Smooth muscle cell (in vitro differentiated cells): ENCODE measurements at regions not wholly inside any gene's neighbourhood (a gene's known extent, or its start where the extent isn't known, plus 50 kb on each side); places are given as distances from the start of the nearest gene placed in this dataset.
"Not testable (repeated sequence)": the region's sequence is repeated elsewhere in the genome, so short reads cannot be mapped to it uniquely, and the experiment has no call there.

Experiments used
- DNase-seq: peaks from one replicate; lab custom pipeline; 2025; ENCODE audit not compliant: unreplicated experiment; lab: John Stamatoyannopoulos, UW
- H2AFZ ChIP-seq: fragments of 200-600 bp; sonication (generic); 2 replicates; pipeline ENCODE4 v1.6.0; 2016; ENCODE audit warnings: antibody characterized with exemption, low read depth, mild to moderate bottlenecking
- H3F3A ChIP-seq: fragments of 200-600 bp; sonication (generic); 2 replicates; pipeline ENCODE4 v1.6.0; 2017; ENCODE audit warnings: antibody characterized with exemption, low read depth
- H3K27ac ChIP-seq: fragments of 200-600 bp; sonication (generic); 2 replicates; pipeline ENCODE4 v1.5.1; 2016; ENCODE audit warnings: low read depth, mild to moderate bottlenecking
- H3K27me3 ChIP-seq: fragments of 200-600 bp; sonication (generic); 2 replicates; pipeline ENCODE4 v1.6.1; 2016; ENCODE audit warnings: low read depth, mild to moderate bottlenecking
- H3K36me3 ChIP-seq: fragments of 200-600 bp; sonication (generic); 2 replicates; pipeline ENCODE4 v1.5.1; 2016; ENCODE audit warnings: low read depth
- H3K4me1 ChIP-seq: fragments of 200-600 bp; sonication (generic); 2 replicates; pipeline ENCODE4 v1.5.1; 2016; ENCODE audit warnings: low read depth
- H3K4me2 ChIP-seq: fragments of 200-600 bp; sonication (generic); 2 replicates; pipeline ENCODE4 v1.6.0; 2016; ENCODE audit warnings: mild to moderate bottlenecking
- H3K4me3 ChIP-seq: fragments of 200-600 bp; sonication (generic); 2 replicates; pipeline ENCODE4 v1.5.1; 2016; ENCODE audit warnings: mild to moderate bottlenecking
- H3K79me2 ChIP-seq: fragments of 200-600 bp; sonication (generic); 2 replicates; pipeline ENCODE4 v1.6.0; 2016; ENCODE audit warnings: low read depth, mild to moderate bottlenecking
- H3K9ac ChIP-seq: fragments of 200-600 bp; sonication (generic); 2 replicates; pipeline ENCODE4 v1.6.0; 2016; ENCODE audit warnings: low read depth
- H3K9me3 ChIP-seq: fragments of 200-600 bp; sonication (generic); replicated peaks from 2 replicates; pipeline ENCODE4 v1.5.1; 2016; ENCODE audit warnings: low read depth
- H4K20me1 ChIP-seq: fragments of 200-600 bp; sonication (generic); 2 replicates; pipeline ENCODE4 v1.6.0; 2016; ENCODE audit warnings: low read depth
- WGBS: methylation state at CpG from one replicate; pipeline ENCODE4 v1.1.7; 2016; ENCODE audit warnings: low lambda C conversion rate; 5-methylcytosine and 5-hydroxymethylcytosine counted together
- TF ChIP-seq, protein P1 (sequence below): fragments of 200-600 bp; sonication (generic); IDR thresholded peaks from 2 replicates; pipeline ENCODE4 v1.5.1; 2017; ENCODE audit warnings: borderline replicate concordance, mild to moderate bottlenecking, antibody characterized with exemption; ENCODE audit not compliant: insufficient read depth, poor library complexity, severe bottlenecking

DNA sequence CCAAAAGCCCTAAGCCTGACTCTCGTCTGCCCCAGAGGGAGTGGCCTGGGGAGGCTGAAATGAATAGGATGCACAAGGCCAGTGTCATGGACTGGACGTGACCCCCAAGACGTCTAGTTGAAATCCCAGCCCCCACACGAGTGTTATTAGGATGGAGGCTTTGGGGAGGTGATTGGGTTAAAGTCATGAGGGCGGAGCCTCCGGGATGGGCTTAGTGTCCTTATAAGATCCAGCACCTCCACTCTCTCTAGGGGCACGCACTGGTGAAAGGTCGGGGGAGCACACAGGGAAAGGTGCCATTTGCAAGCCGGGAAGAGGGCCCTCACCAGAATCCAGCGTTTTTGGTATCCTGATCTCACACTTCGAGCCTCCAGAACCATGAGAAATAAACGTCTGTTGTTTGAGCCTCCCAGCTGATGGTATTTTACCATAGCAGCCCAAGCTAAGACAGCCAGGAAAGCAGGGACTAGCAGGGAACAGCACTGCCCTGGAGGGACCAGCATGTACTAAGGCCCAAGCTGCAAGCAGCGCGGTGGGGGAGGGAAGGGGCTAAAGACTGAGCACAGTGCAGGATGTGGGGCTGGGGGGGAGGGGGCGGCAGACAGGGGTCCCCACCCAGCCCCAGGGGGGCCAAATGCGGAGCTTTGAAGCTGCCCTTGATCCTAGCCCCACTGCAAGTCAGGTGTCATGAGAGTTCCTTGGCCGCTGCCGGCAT is 78.3 kb upstream of the NCOR2 start:
- no peak overlapping the region for H2AFZ ChIP-seq

DNA sequence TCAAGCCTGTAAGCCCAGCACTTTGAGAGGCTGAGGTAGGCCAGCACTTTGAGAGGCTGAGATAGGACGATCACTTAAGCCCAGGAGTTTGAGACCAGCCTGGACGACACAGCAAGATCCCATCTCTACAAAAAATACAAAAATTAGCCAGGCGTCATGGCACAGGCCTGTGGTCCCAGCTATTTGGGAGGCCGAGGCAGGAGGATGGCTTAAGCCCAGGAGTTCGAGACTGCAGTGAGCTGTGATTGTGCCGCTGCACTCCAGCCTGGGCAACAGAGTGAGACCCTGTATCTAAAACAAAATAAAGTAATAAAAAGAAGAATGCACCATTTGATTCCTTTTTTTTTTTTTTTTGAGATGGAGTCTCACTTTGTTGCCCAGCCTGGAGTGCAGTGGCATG is 76.4 kb upstream of the NCOR2 start:
- not testable (repeated sequence) for H3K79me2 ChIP-seq, H3K9me3 ChIP-seq, H3K27me3 ChIP-seq, H3K4me2 ChIP-seq, DNase-seq, H2AFZ ChIP-seq, H3K4me3 ChIP-seq, H4K20me1 ChIP-seq, H3F3A ChIP-seq, H3K27ac ChIP-seq, H3K36me3 ChIP-seq, H3K4me1 ChIP-seq, H3K9ac ChIP-seq
- 92% methylated on average over 6 of the region's 6 CpGs for WGBS

More for the DNA sequence above, 78.3 kb upstream of the NCOR2 start:
- no peaks in the 10 kb centered on the region for H3K79me2 ChIP-seq
- H3K36me3 ChIP-seq = no peaks in the 10 kb centered on the region
- no peak for DNase-seq
- no peak overlapping the region for H3K27ac ChIP-seq
- H4K20me1 ChIP-seq = no peaks in the 10 kb centered on the region
- no peaks in the 10 kb centered on the region for H3K27me3 ChIP-seq
- no peaks in the 10 kb centered on the region for H3F3A ChIP-seq
- no peak overlapping the region for H3K9ac ChIP-seq
- H3K4me1 ChIP-seq = no peaks in the 10 kb centered on the region
- no peaks in the 10 kb centered on the region for H3K9me3 ChIP-seq
- 77% methylated on average over 17 of the region's 18 CpGs for whole genome bisulfite sequencing
- H3K4me3 ChIP-seq = no peak overlapping the region
- no peak overlapping the region for H3K4me2 ChIP-seq
- TF ChIP-seq, protein P1, sequence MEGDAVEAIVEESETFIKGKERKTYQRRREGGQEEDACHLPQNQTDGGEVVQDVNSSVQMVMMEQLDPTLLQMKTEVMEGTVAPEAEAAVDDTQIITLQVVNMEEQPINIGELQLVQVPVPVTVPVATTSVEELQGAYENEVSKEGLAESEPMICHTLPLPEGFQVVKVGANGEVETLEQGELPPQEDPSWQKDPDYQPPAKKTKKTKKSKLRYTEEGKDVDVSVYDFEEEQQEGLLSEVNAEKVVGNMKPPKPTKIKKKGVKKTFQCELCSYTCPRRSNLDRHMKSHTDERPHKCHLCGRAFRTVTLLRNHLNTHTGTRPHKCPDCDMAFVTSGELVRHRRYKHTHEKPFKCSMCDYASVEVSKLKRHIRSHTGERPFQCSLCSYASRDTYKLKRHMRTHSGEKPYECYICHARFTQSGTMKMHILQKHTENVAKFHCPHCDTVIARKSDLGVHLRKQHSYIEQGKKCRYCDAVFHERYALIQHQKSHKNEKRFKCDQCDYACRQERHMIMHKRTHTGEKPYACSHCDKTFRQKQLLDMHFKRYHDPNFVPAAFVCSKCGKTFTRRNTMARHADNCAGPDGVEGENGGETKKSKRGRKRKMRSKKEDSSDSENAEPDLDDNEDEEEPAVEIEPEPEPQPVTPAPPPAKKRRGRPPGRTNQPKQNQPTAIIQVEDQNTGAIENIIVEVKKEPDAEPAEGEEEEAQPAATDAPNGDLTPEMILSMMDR = no peak

DNA sequence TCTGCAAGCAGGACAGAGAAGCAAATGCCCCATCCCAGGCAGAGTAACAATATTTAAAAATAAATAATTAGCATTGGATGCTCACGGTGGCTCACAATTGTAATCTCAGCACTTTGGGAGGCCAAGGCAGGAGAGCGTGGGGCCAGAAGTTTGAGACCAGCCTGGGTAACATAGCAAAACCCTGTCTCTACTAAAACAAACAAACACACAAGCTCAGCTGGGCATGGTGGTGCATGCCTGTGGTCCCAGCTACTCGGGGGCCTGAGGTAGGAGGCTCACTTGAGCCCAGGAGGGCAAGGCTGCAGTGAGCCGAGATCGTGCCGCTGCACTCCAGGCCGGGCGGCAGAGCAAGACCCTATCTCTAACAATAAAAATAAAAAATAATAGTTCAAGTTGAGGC is 74.7 kb upstream of the NCOR2 start:
- Histone ChIP-seq H3K27ac (no peak overlapping the region), H3F3A (no peaks in the 10 kb centered on the region), H3K4me3 (no peak overlapping the region), H3K4me2 (no peak overlapping the region), H3K4me1 (no peaks in the 10 kb centered on the region), H2AFZ (no peak overlapping the region), H3K9me3 (no peaks in the 10 kb centered on the region), H3K27me3 (no peaks in the 10 kb centered on the region), H3K79me2 (no peaks in the 10 kb centered on the region), H3K36me3 (no peaks in the 10 kb centered on the region), H4K20me1 (no peaks in the 10 kb centered on the region), H3K9ac (no peak overlapping the region)
- DNase-seq = no peak
- whole genome bisulfite sequencing = 85% methylated on average over 8 of the region's 8 CpGs
- TF ChIP-seq, protein P1 = no peak

DNA sequence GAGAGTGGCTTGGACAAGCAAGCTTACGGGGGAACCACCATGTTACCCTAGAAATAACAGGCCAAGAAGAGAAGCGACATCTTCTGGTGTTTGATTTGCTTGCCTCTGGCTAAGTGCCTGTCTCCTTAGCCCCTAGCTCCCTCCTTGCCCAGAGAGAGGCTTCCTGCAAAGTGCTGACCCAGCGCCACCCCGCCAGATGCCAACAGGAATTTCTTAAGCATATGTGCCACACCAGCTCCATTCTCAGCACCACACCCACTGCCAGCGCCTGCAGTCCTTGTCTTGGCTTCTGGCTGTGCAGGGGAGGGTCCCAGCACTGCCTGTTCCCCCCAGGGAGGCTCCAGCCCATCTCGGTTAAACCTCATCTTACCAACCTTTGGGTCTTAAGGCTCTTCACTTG is 74.2 kb upstream of the NCOR2 start:
- Histone ChIP-seq H3K4me2 (no peak overlapping the region), H3K9ac (no peak overlapping the region), H3K27me3 (no peaks in the 10 kb centered on the region), H3K4me1 (no peaks in the 10 kb centered on the region), H3K79me2 (no peaks in the 10 kb centered on the region), H3K36me3 (no peaks in the 10 kb centered on the region), H3K9me3 (no peaks in the 10 kb centered on the region), H3K27ac (no peak overlapping the region), H3F3A (no peaks in the 10 kb centered on the region), H3K4me3 (no peak overlapping the region), H2AFZ (no peak overlapping the region), H4K20me1 (no peaks in the 10 kb centered on the region)
- TF ChIP-seq, protein P1 = no peak
- no peak for DNase-seq
- WGBS = 87% methylated on average over 6 of the region's 6 CpGs
